A673 (cell line): ENCODE measurements at regions not wholly inside any gene's neighbourhood (a gene's known extent, or its start where the extent isn't known, plus 50 kb on each side); places are given as distances from the start of the nearest gene placed in this dataset.

ENCODE experiments used
- BruUV-seq: library from RNA; stranded (reverse); fragments of 400-500 nt; replicated peaks from 2 replicates; lab custom pipeline; 2021; lab: Mats Ljungman, UMichigan
- CTCF ChIA-PET: fragments of 300-600 bp; sonication (Branson Sonifier 250); formaldehyde crosslinking; loops from one replicate; lab custom pipeline; 2022; ENCODE audit warnings: antibody characterized with exemption; lab: Charles Lee
- POLR2A ChIA-PET: fragments of 300-600 bp; sonication (Branson Sonifier 250); formaldehyde crosslinking; loops from one replicate; lab custom pipeline; 2022; ENCODE audit warnings: antibody characterized with exemption; ENCODE audit not compliant: low non-redundant PET; lab: Charles Lee
- DNase-seq: peaks from one replicate; pipeline ENCODE4 v3.0.0-alpha.2; 2015; ENCODE audit warnings: low spot score
- H3K27ac ChIP-seq: fragments of 200-600 bp; sonication (generic); 2 replicates; pipeline ENCODE4 v1.5.1; 2016; ENCODE audit warnings: mixed run types, low read depth, mild to moderate bottlenecking, mixed read lengths, antibody characterized with exemption, low read length; ENCODE audit not compliant: poor library complexity, severe bottlenecking
- H3K27me3 ChIP-seq: fragments of 200-600 bp; sonication (generic); replicated peaks from 2 replicates; pipeline ENCODE4 v1.6.1; 2017; ENCODE audit warnings: mixed run types, low read depth, mild to moderate bottlenecking, mixed read lengths, antibody characterized with exemption, low read length; ENCODE audit not compliant: insufficient read depth, poor library complexity
- H3K36me3 ChIP-seq: fragments of 200-600 bp; sonication (generic); 2 replicates; pipeline ENCODE4 v1.6.1; 2016; ENCODE audit warnings: mixed run types, mild to moderate bottlenecking, mixed read lengths, antibody characterized with exemption, low read length; ENCODE audit not compliant: insufficient read depth, poor library complexity, severe bottlenecking
- H3K4me1 ChIP-seq: fragments of 200-600 bp; sonication (generic); 2 replicates; pipeline ENCODE4 v1.6.1; 2017; ENCODE audit warnings: mixed run types, mild to moderate bottlenecking, mixed read lengths, antibody characterized with exemption, low read length; ENCODE audit not compliant: insufficient read depth, poor library complexity, severe bottlenecking
- H3K4me3 ChIP-seq: fragments of 200-600 bp; sonication (generic); 2 replicates; pipeline ENCODE4 v1.5.1; 2016; ENCODE audit warnings: low read depth, mixed run types, mild to moderate bottlenecking, mixed read lengths, low read length; ENCODE audit not compliant: poor library complexity, severe bottlenecking
- H3K9me3 ChIP-seq: fragments of 200-600 bp; sonication (generic); 2 replicates; pipeline ENCODE4 v1.6.1; 2016; ENCODE audit warnings: mixed run types, low read depth, mild to moderate bottlenecking, mixed read lengths, antibody characterized with exemption, low read length; ENCODE audit not compliant: poor library complexity, severe bottlenecking
- EZH2 ChIP-seq: fragments of 200-600 bp; sonication (generic); IDR thresholded peaks from 2 replicates; pipeline ENCODE4 v1.6.1; 2017; ENCODE audit warnings: borderline replicate concordance, low read depth, mild to moderate bottlenecking, mixed read lengths, antibody characterized with exemption, low read length; ENCODE audit not compliant: poor library complexity, severe bottlenecking
- intact Hi-C: fragments of 100-400 bp; cut with micrococcal nuclease; formaldehyde crosslinking; loops from one replicate; pipeline ENCODE4 v1.10.0; 2022; ENCODE audit not compliant: unreplicated experiment
- TF ChIP-seq, protein P1 (sequence below): fragments of 300-800, 200-600 bp; sonication (generic); conservative IDR thresholded peaks from 2 replicates; pipeline ENCODE4 v1.5.1; 2017; ENCODE audit warnings: low read depth, mild to moderate bottlenecking, antibody characterized with exemption, low read length, moderate library complexity, mixed read lengths

- no peaks in the 10 kb centered on the region for H3K4me1 ChIP-seq
- intact Hi-C loops: no loop called here
- no peaks in the 10 kb centered on the region for H3K27me3 ChIP-seq
- no peak overlapping the region for H3K27ac ChIP-seq
- ChIA-PET CTCF (no interaction called here), POLR2A (interaction anchor here (0.6 kb wide), 1 partner anchor 505 kb away, joined by 5 read pairs; no protein-coding TSS in a partner anchor)
- TF ChIP-seq EZH2: no peak
- TF ChIP-seq, protein P1, sequence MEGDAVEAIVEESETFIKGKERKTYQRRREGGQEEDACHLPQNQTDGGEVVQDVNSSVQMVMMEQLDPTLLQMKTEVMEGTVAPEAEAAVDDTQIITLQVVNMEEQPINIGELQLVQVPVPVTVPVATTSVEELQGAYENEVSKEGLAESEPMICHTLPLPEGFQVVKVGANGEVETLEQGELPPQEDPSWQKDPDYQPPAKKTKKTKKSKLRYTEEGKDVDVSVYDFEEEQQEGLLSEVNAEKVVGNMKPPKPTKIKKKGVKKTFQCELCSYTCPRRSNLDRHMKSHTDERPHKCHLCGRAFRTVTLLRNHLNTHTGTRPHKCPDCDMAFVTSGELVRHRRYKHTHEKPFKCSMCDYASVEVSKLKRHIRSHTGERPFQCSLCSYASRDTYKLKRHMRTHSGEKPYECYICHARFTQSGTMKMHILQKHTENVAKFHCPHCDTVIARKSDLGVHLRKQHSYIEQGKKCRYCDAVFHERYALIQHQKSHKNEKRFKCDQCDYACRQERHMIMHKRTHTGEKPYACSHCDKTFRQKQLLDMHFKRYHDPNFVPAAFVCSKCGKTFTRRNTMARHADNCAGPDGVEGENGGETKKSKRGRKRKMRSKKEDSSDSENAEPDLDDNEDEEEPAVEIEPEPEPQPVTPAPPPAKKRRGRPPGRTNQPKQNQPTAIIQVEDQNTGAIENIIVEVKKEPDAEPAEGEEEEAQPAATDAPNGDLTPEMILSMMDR: no peak
- no peak for DNase-seq
- no peaks in the 10 kb centered on the region for H3K36me3 ChIP-seq
- no TSS peak for BruUV-seq
- no peaks in the 10 kb centered on the region for H3K9me3 ChIP-seq
- no peak overlapping the region for H3K4me3 ChIP-seq
These were observed 203.0 kb downstream of the CDC5L start for GRCh38 chr6:44590471-44590870.

GRCh38 chr6:44593539-44593944 is 206.0 kb downstream of the CDC5L start:
- peak; percentile 79 for DNase-seq
- H3K36me3 ChIP-seq: no peaks in the 10 kb centered on the region
- no peaks in the 10 kb centered on the region for H3K4me1 ChIP-seq
- BruUV-seq: no TSS peak
- CTCF ChIA-PET: interaction anchor here (0.6 to 1.8 kb wide), 3 partner anchors 118 to 1121 kb away, joined by 6 to 10 read pairs (median 6); no protein-coding TSS in a partner anchor
- TF ChIP-seq, protein P1: peak; percentile 76
- TF ChIP-seq EZH2: no peak
- no peak overlapping the region for H3K4me3 ChIP-seq
- intact Hi-C loops: loop anchor here (2.0 kb wide), 1 partner anchor 1329 kb away; no protein-coding TSS in a partner anchor
- no peaks in the 10 kb centered on the region for H3K9me3 ChIP-seq
- H3K27ac ChIP-seq: no peak overlapping the region
- no peaks in the 10 kb centered on the region for H3K27me3 ChIP-seq
- POLR2A ChIA-PET: interaction anchor here (0.6 kb wide), 1 partner anchor 828 kb away, joined by 11 read pairs; no protein-coding TSS in a partner anchor

DNA sequence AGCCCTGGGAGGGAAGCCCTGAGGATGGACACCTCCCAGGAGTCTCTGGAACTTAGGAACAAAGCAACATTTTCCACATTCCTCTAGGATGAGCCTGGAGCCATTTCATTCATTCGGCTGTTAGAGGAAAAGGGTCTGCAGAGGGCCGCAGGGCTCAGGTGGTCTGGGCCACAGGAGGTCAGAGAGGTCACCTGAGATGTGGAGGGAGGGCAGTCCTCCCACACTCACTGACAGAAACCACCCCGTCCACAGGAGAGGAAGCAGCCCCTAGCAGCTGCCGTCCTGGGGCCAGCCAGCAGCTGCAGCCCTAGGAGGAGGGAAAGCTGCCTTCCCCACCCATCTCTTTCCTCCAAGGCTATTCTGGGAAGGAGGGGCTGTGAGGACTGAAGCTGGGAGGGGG is 207.0 kb downstream of the CDC5L start:
- TF ChIP-seq EZH2: no peak
- TF ChIP-seq, protein P1: no peak
- no peak for DNase-seq
- ChIA-PET POLR2A (interaction anchor here (0.6 kb wide), 1 partner anchor 827 kb away, joined by 11 read pairs; no protein-coding TSS in a partner anchor), CTCF (interaction anchor here (0.5 to 1.8 kb wide), 3 partner anchors 119 to 1120 kb away, joined by 3 to 6 read pairs (median 3); no protein-coding TSS in a partner anchor)
- H3K4me1 ChIP-seq: no peaks in the 10 kb centered on the region
- no peaks in the 10 kb centered on the region for H3K27me3 ChIP-seq
- intact Hi-C loops: no loop called here
- BruUV-seq: no TSS peak
- H3K4me3 ChIP-seq: no peak overlapping the region
- H3K36me3 ChIP-seq: no peaks in the 10 kb centered on the region
- no peaks in the 10 kb centered on the region for H3K9me3 ChIP-seq
- no peak overlapping the region for H3K27ac ChIP-seq
